ENCODE measurements at regions not wholly inside any gene's neighbourhood (a gene's known extent, or its start where the extent isn't known, plus 50 kb on each side); places are given as distances from the start of the nearest gene placed in this dataset.

GRCh38 chr3:68049776-68050175 is 395.4 kb upstream of the SUCLG2 start (continued):
- TF ChIP-seq SP2 (IDR thresholded peaks at IDR 0.05; ENCODE audit: low read length): no peak
- no peak for TF ChIP-seq CTBP2 (IDR thresholded peaks at IDR 0.05; ENCODE audit: borderline replicate concordance, insufficient read depth, insufficient read length, low read length)
- no peak for TF ChIP-seq HDAC6 (IDR thresholded peaks at IDR 0.05; ENCODE audit: low read depth, low read length)
- TF ChIP-seq KDM1A (IDR thresholded peaks at IDR 0.05; ENCODE audit: borderline replicate concordance, low read length): no peak
- no peak for TF ChIP-seq FOSL1 (IDR thresholded peaks at IDR 0.05; ENCODE audit: insufficient read depth, low read depth, low read length)
- no peak for TF ChIP-seq MAX (IDR thresholded peaks at IDR 0.05)
- no peak for TF ChIP-seq SP1 (IDR thresholded peaks at IDR 0.05; ENCODE audit: low read depth, low read length)
- TF ChIP-seq YY1 (IDR thresholded peaks at IDR 0.05; ENCODE audit: low read depth, low read length): no peak
- TF ChIP-seq BRCA1 (IDR thresholded peaks at IDR 0.05; ENCODE audit: low read depth, low read length): no peak
- no peak for TF ChIP-seq SAP30 (IDR thresholded peaks at IDR 0.05; ENCODE audit: insufficient read depth, insufficient replicate concordance, low read length)
- no peak for TF ChIP-seq TAF1 (IDR thresholded peaks at IDR 0.05; ENCODE audit: low read depth, low read length)
